GM21390 (cell line): ENCODE measurements at regions not wholly inside any gene's neighbourhood (a gene's known extent, or its start where the extent isn't known, plus 50 kb on each side); places are given as distances from the start of the nearest gene placed in this dataset.

Experiments
- ATAC-seq: cut with Tn5 transposase; IDR thresholded peaks from one replicate; pipeline ENCODE4 v1.9.1; 2021; ENCODE audit not compliant: unreplicated experiment

DNA sequence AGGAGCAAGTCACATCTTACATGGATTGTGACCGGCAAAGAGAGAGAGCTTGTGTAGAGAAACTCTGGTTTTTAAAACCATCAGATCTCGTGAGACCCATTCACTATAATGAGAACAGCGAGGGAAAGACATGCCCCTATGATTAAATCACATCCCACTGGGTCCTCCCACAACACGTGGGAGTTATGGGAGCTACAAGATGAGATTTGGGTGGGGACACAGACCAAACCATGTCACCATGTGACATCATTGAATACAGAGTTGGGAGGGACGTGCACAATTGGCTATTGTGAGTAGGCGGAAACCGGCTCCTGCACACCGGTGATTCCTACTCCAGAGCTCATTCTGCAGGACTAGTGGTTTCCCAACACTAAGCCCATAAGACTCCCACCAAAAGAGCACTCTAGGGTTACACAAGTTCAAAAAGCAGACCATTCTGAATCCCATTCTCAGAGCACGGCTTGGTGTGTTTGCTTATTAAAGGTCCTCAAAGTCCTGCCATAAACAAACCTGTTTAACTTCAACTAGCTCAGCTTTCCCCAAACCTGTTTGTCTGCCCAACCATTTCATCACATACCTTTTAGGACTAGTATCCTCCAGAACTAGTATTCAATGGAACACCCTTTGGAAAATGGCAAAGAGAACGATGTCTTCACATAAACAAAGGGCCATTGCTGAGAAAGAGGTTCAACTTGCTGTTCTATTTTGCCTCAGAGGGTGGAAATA is 167.6 kb downstream of the TLE3 start:
- ATAC-seq, result no peak

DNA sequence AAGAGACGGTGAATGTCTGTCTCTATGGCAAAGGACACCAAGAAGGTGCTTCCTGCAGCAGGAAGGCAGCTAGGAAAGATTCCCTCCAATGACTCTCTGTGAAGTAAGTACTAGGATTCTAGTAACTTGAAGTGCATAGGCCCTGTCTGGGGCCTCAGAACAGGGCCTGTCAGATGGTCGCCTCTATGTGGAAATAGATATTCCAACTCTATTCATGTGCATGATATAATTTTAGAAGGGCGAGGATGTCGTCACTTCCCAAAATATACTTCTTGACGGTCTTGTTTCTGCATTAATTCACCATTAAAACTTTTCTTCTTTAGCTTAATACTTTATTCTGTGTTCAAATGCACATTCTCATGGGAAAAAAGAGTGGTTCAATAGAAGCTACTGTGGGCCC is 167.0 kb downstream of the TLE3 start:
- no peak for ATAC-seq

DNA sequence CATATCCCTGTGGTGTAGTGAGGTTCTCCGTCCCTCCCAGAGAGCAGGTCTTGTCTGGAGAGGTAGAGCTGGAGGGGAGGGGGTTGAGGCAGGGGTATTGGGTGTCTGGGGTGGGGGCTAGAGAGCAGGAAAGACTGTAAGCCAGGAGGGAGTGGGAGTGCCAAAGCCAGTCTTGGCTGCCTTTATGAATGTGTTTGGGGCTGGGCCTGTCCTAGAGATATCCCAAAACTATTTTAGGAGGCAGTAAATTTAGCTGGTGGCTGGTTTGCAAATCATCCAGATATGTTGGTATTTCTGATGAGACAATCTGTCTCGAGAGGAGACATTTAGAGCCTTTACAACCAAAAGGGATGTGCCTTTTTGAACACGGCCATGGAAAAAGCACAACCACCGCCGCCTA is 166.6 kb downstream of the TLE3 start:
- no peak for ATAC-seq

DNA sequence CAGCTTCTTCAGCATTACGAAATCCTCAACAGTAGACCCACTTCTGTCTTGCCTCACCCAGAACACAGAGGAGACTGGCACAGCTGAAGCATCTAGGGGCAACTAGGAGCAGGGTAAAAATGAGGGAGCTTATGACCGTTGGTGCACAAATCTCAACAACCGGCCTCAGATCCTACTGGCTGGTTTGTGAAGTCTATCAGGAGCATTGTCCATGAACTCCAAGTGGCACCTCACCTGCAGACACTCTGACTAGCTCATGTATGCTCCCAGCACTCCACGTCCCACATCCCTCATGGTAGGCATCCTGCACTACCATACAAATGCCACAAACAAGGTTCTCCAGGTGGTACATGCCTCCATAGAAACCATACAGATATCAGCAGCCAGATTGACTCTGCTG is 163.1 kb downstream of the TLE3 start:
- no peak for ATAC-seq

DNA sequence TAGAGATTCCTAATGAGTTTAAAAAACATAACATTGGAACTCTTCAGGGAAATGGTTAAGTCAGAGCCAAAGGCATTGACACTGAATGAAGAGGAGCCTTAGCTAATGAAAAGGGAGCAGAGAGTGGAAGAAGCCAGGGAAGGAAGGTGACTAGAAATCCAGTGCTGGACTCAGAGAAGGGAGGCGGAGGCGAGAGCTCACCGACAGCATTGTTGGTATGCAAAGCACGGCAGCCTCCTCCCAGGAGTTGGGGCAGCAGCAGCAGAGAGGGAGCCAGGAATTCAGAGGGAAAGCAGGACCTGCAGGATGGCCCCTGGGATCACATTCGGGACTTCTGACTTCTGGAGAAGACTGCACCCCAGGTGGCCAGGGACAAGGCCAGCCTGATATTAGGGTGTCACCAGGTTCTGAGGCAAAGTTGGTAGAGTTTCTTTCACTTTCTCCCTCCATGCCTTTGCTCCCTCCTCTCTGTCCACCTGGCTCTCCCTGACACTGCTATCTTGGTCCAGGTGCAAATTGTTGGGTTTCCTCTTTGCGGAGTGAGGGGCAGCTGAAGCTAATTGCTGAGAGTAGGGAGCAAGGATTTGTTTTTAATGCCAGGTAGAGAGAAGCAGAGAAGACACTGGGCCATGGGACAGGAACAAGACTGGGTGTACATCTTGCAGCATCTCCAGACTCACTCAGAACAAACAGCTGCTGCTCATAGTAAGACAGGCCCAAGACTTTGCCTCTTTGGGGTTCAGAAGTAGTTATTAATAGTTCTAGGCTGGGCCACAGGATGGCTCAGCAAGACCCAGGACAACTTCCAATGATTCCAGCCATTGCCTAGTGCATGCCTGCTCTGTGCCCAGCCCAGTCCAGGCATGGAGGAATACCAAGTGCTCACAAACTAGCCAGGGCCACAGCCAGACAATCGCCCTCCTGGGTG is 157.9 kb downstream of the TLE3 start:
- ATAC-seq, result no peak

GRCh38 chr15:69940441-69941300 is 157.0 kb downstream of the TLE3 start:
- ATAC-seq, result no peak

DNA sequence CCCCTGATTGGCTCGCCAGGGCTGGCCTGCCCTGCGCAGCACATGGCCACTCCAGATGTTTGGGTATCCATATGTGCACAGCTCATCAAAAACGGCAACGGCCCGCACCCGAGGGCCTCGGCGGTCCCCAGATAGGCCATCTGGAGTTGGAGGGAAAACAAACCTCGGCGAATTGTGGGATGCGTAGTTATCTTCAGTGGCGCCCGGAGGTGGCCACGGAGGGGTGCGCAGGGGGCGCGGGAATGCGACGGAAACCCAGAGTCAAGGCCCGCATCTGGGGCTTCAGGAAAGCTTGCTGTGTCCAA is 156.5 kb downstream of the TLE3 start:
- no peak for ATAC-seq

GRCh38 chr15:69941706-69942495 is 155.8 kb downstream of the TLE3 start:
- ATAC-seq, result no peak

DNA sequence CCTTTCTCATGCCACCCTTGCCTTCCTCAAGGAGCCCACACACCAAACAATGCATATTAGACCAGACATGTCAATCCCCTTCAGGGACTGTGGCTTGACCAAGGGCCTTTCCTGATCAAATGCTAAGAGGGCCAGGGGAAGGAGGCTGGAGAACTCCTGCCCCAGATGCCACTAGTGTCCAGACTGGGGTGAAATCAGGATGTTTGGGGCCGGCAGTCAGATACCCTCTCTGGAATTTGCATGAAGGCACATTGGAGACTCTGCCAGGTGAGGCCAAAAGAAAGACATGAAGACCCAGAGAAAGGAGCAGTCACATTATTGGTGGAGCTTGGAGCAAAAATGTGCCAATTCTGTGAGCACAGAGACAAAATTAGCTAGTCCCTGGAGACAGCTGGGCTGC is 154.1 kb downstream of the TLE3 start:
- ATAC-seq, result no peak

DNA sequence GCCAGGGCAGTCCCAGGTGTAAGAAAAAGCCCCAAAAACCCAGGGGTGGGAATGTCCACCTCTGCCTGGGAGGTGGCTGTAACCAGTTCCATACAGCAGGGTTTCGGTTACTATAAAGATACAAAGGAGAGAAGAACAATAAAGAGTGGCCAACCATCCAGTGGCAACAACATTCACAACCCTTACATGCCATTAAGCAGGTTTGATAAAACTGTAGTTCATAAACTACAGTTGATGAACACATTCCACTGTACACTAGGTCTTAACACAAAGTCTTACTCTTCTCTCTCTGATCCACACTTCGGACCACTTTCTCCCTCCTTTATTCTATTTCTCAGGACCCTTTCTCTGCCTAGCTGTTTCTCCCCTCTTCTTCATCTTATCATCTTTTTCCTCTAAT is 152.0 kb downstream of the TLE3 start:
- ATAC-seq, result no peak

GRCh38 chr15:69946870-69947269 is 150.8 kb downstream of the TLE3 start:
- ATAC-seq, result no peak

DNA sequence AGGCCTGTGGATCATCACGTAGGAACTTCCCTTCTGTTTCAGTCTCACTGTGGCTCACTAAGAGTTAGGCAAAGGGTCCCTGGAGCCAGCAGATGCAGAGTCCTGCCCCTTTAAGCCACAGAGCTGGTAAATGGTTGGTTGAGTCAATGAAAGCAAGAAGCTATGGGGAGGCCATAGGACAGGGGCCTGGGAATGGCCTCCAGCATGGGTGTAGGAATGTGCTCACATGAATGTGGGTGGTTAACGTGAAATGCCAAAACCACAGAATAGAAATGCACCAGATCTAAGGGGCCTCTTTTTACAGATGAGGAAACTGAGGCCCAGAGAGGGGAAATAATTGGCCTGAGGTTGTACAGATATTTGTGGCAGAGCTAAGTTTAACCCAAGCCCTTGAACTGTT is 150.3 kb downstream of the TLE3 start:
- no peak for ATAC-seq

- ATAC-seq, result no peak
Measured at GRCh38 chr15:69949485-69949884, 148.2 kb downstream of the TLE3 start.

DNA sequence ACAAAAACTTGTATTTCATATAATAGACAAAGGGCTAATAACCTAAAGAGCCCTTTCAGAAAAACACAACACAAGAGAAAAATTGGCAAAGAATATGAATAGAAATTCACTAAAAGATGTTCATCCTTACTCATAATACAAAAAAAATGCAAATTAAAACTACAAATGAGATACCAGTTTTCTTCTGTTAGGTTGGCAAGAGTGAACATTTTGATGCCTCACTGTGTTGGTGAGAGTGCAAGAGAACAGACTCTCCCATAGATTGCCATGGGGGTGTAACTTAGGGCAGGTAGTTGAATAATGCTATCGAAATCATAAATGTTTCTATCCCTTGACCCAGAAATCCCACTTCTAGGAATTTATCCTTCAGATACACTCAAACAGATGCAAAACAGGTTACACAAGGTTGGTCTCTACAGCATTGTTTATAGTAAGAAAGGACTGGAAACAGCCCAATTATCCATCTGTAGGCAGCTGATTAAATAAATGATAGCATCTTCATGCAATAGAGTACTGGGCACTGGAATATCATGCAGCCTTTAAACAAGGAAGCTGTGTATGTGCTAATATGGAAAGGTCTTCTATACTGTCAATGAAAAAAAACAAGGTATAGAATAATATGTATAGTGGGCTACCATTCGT is 146.3 kb downstream of the TLE3 start:
- no peak for ATAC-seq

GRCh38 chr15:69951898-69952555 is 145.7 kb downstream of the TLE3 start:
- no peak for ATAC-seq

GRCh38 chr15:69953051-69953450 is 144.7 kb downstream of the TLE3 start:
- no peak for ATAC-seq

- ATAC-seq, result no peak
Measured at GRCh38 chr15:69953816-69954215, 143.9 kb downstream of the TLE3 start.

DNA sequence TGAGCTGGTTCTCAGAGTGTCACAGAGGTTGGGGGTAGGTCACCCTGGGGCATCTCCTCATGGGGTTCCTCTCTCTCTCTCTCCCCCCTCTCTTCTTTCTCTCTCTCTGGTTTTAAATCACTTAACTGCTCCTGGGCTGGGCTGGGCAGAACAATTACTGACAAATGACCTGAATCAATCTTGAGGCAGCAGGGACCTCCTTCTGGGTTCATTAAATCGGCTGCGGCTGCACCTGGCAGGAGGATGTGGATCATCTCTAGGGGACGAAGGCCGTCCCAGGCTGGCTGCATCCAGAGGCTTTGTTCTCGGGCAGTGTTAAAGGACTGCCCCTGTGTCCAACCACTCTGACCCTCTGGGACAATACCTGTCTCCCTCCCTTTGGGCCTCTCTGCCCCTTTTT is 143.1 kb downstream of the TLE3 start:
- ATAC-seq, result no peak

DNA sequence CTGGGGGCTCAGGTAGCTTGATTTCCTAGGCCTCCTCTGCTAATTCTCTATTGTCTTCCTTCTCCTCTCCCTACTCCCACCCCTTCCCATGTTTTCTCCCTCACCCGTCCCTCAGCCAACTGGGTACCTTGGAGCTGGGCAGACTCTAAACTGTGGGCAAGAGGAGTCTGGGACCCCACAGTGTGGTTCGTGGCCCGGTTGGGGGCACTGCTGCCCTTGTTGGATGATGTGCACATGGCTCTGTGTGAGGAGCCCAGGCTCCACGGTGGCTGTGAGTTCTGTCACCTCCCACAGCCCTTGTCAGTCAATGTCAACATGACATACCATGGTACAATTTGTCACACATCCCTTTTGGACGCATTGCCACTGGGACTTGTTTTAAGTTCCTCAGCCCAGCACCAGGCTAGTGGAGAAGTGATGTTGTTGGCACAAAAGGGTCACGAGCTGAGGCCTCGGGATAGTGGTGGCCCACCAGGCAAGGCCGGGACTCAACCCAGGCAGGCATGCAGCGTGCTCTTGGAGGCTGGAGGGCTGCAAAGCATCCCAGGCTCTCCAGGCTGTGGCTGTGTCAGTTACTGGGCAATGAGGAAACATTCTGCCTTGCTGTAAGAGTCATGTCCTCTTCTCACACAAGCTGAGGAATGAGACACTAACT is 142.3 kb downstream of the TLE3 start:
- no peak for ATAC-seq
